ENCODE measurements at regions not wholly inside any gene's neighbourhood (a gene's known extent, or its start where the extent isn't known, plus 50 kb on each side); places are given as distances from the start of the nearest gene placed in this dataset.

- peak; percentile 52 for DNase-seq (ENCODE audit: low read depth, low spot score)
- TF ChIP-seq, protein P1, sequence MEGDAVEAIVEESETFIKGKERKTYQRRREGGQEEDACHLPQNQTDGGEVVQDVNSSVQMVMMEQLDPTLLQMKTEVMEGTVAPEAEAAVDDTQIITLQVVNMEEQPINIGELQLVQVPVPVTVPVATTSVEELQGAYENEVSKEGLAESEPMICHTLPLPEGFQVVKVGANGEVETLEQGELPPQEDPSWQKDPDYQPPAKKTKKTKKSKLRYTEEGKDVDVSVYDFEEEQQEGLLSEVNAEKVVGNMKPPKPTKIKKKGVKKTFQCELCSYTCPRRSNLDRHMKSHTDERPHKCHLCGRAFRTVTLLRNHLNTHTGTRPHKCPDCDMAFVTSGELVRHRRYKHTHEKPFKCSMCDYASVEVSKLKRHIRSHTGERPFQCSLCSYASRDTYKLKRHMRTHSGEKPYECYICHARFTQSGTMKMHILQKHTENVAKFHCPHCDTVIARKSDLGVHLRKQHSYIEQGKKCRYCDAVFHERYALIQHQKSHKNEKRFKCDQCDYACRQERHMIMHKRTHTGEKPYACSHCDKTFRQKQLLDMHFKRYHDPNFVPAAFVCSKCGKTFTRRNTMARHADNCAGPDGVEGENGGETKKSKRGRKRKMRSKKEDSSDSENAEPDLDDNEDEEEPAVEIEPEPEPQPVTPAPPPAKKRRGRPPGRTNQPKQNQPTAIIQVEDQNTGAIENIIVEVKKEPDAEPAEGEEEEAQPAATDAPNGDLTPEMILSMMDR (IDR thresholded peaks at IDR 0.05; ENCODE audit: low read depth, low read length), result no peak
- H3K4me3 ChIP-seq (ENCODE audit: low read depth, low read length), result no peak overlapping the region
- in situ Hi-C loops (cut with HindIII; ENCODE audit: low sequenced_read_pairs), result no loop called here
Observed at GRCh38 chr12:105721051-105721825, 390.7 kb downstream of the C12orf75 start.

DNA sequence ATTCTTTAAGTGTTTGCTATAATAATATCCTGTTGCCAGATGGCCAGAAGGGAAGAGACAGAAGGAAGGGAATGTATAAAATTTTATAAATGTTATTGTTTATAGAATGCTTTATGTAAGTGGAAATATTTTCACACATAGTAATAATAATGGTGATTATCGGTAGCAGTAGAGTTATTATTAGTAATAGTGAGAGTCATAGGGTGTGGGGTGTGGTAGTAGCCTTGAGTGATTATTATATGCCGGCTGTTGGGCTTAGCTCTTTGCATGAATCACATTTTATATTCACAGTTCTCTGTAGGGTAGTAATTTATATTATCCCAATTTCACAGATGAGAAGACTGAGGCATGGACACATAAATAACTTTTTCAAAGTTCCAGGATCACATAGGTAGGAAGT, 391.4 kb downstream of the C12orf75 start:
- in situ Hi-C loops (cut with HindIII; ENCODE audit: low sequenced_read_pairs), result no loop called here
- no peak overlapping the region for H3K4me3 ChIP-seq (ENCODE audit: low read depth, low read length)
- TF ChIP-seq, protein P1 (IDR thresholded peaks at IDR 0.05; ENCODE audit: low read depth, low read length), result no peak

GRCh38 chr12:105723066-105723465, 392.6 kb downstream of the C12orf75 start:
- DNase-seq (ENCODE audit: low read depth, low spot score), result no peak
- TF ChIP-seq, protein P1 (IDR thresholded peaks at IDR 0.05; ENCODE audit: low read depth, low read length), result no peak
- in situ Hi-C loops (cut with HindIII; ENCODE audit: low sequenced_read_pairs), result no loop called here
- H3K4me3 ChIP-seq (ENCODE audit: low read depth, low read length), result no peak overlapping the region

More for the DNA sequence above, 391.4 kb downstream of the C12orf75 start:
- no peak for DNase-seq (ENCODE audit: low read depth, low spot score)

DNA sequence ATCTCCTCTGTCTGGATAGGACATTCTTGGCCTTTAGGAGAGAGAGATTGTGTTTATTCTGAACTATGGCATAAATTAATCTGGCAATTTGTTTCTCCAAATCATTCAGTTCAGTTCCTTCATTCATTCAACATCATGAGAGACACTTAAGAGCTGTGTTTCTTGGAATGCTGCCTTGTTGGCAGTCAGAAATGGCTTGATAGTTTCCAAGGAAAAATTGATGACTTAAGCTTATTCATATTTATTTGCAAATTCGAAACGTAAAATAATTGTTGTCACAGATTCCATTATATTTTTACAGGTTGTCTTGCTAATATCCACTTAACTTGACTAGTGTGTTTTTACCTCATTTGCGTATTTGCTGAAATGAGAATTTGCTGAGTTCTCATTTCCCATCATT, 393.0 kb downstream of the C12orf75 start:
- DNase-seq (ENCODE audit: low read depth, low spot score), result no peak
- in situ Hi-C loops (cut with HindIII; ENCODE audit: low sequenced_read_pairs), result no loop called here
- TF ChIP-seq, protein P1 (IDR thresholded peaks at IDR 0.05; ENCODE audit: low read depth, low read length), result no peak
- H3K4me3 ChIP-seq (ENCODE audit: low read depth, low read length), result no peak overlapping the region

DNA sequence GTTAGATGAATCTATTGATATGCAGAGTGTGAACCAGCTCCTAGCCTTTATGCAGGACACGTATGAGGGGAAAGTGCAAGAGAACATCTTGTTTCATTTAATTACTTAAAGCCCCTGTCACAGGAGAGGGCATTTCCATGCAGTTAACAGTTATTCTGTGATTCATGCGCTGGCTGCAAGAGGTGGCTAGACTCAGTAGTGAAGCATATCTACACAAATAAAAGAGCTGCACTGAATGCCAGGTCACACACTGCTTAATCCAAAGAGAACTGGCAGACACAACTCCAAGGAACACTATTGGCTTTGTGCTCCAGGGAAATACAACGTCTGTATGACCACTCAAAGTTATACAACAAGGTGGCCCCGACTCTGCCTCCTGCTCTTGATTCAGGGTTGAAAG, 394.1 kb downstream of the C12orf75 start:
- TF ChIP-seq, protein P1 (IDR thresholded peaks at IDR 0.05; ENCODE audit: low read depth, low read length), result no peak
- DNase-seq (ENCODE audit: low read depth, low spot score), result peak; percentile 33
- no peak overlapping the region for H3K4me3 ChIP-seq (ENCODE audit: low read depth, low read length)
- in situ Hi-C loops (cut with HindIII; ENCODE audit: low sequenced_read_pairs), result no loop called here

DNA sequence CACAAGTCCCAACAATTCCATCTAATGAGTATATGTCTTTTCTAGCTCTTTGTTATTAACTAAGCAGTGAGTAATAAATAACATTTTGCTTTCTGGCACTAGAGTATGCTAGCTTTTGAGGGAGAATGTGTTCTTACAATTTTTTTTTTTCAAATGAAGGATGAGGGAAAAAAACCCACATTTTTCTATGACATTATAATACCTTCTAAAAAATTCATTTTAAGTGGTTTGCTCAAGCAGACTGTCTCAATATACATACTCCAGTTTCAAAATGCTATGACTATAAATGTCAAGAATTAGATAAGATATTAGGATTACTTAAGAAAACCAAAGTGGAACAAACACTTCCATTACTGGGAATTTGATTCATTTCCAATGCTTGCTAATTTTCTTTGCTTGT, 394.6 kb downstream of the C12orf75 start:
- no peak overlapping the region for H3K4me3 ChIP-seq (ENCODE audit: low read depth, low read length)
- DNase-seq (ENCODE audit: low read depth, low spot score), result peak; percentile 18
- in situ Hi-C loops (cut with HindIII; ENCODE audit: low sequenced_read_pairs), result no loop called here
- TF ChIP-seq, protein P1 (IDR thresholded peaks at IDR 0.05; ENCODE audit: low read depth, low read length), result no peak

Data from astrocyte of the spinal cord (primary cell).